Astrocyte of the cerebellum (primary cell): ENCODE measurements at regions not wholly inside any gene's neighbourhood (a gene's known extent, or its start where the extent isn't known, plus 50 kb on each side); places are given as distances from the start of the nearest gene placed in this dataset.

ENCODE experiments used
- DNase-seq: peaks from one replicate; pipeline ENCODE4 v3.0.0-alpha.2; 2011; ENCODE audit warnings: low read depth
- H3K4me3 ChIP-seq: 2 replicates; pipeline ENCODE4 v1.5.1; 2011; ENCODE audit warnings: mild to moderate bottlenecking, low read depth, low read length, moderate library complexity
- CTCF ChIP-seq: IDR thresholded peaks from 2 replicates; pipeline ENCODE4 v1.5.1; 2012; ENCODE audit warnings: low read length, low read depth, moderate library complexity, mild to moderate bottlenecking; ENCODE audit errors: missing control alignments
- in situ Hi-C: cut with HindIII; loops from 2 replicates; pipeline ENCODE4 v1.10.0; 2017; ENCODE audit warnings: low sequenced_read_pairs

GRCh38 chr2:16140771-16141640, 200.7 kb downstream of the MYCN start:
- no peak overlapping the region for H3K4me3 ChIP-seq
- no peak for TF ChIP-seq CTCF
- DNase-seq = no peak
- in situ Hi-C loops = no loop called here

- in situ Hi-C loops = no loop called here
- no peak for TF ChIP-seq CTCF
- DNase-seq = no peak
- H3K4me3 ChIP-seq = no peak overlapping the region
Measured at GRCh38 chr2:16139663-16140615, 199.6 kb downstream of the MYCN start.

GRCh38 chr2:16138811-16139662, 198.7 kb downstream of the MYCN start:
- no peak overlapping the region for H3K4me3 ChIP-seq
- in situ Hi-C loops = no loop called here
- no peak for TF ChIP-seq CTCF
- no peak for DNase-seq

- TF ChIP-seq CTCF = no peak
- H3K4me3 ChIP-seq = no peak overlapping the region
- no peak for DNase-seq
- in situ Hi-C loops = no loop called here
Measured at GRCh38 chr2:16137080-16137755, 196.9 kb downstream of the MYCN start.

- no peak overlapping the region for H3K4me3 ChIP-seq
- in situ Hi-C loops = no loop called here
- DNase-seq = no peak
- no peak for TF ChIP-seq CTCF
Measured at GRCh38 chr2:16136461-16137035, 196.2 kb downstream of the MYCN start.
